ENCODE measurements at regions not wholly inside any gene's neighbourhood (a gene's known extent, or its start where the extent isn't known, plus 50 kb on each side); places are given as distances from the start of the nearest gene placed in this dataset.

DNA sequence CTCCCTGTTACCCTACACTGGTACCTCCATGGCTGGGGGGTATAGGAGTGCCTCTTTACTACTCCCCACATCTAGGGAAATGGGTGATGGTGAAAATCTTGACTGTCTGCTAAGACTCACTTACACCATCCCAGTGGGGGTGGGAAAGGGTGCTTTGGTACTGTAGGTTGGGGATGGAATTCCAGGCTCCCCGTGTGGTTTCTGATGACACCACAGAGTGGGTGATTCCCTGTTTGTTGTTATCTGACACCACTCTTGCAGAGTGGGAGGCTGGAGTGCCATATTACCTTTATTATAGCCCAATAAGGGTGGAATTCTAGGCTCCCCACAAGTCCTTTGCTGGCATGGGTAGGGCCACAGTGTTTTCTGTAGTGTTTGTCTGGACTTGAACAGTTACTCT lies 264.6 kb upstream of the MAN1A1 start:
- no peak for TF ChIP-seq NANOG (IDR thresholded peaks at IDR 0.05; ENCODE audit: insufficient read depth, low read depth, low read length, poor library complexity, severe bottlenecking)
- TF ChIP-seq TEAD4 (IDR thresholded peaks at IDR 0.05; ENCODE audit: low read depth, low read length): 0 out of 2 replicates have a peak, but pooled peaks have one; percentile 30
- TF ChIP-seq E2F6 (IDR thresholded peaks at IDR 0.05): no peak
- TF ChIP-seq ZNF274 (IDR thresholded peaks at IDR 0.05; ENCODE audit: borderline replicate concordance, extremely low read depth, low read length): no peak
- TF ChIP-seq TAF1 (IDR thresholded peaks at IDR 0.05; ENCODE audit: low read depth, low read length): no peak
- no peak for TF ChIP-seq KDM1A (IDR thresholded peaks at IDR 0.05; ENCODE audit: borderline replicate concordance, low read length)
- no peak for TF ChIP-seq SIN3A (conservative IDR thresholded peaks at IDR 0.05 in 1 of 2, IDR thresholded peaks at IDR 0.05 in 1 of 2; ENCODE audit: low read depth in 1 of 2, low read length in 2 of 2)
- TF ChIP-seq SP4 (IDR thresholded peaks at IDR 0.05; ENCODE audit: low read length): no peak
- H3K4me1 ChIP-seq (replicated peaks in 1 of 4; ENCODE audit: control insufficient read depth in 3 of 4, insufficient read depth in 4 of 4, low read length in 3 of 4): peaks cover 0 to 6% (median 2%) of the 10 kb centered on the region in 4 experiments; a peak in 2 of 7 replicates
- WGBS, 2 experiments (ENCODE audit: extremely low coverage in 1 of 2, insufficient coverage in 1 of 2, insufficient read length in 1 of 2, insufficient replicate concordance in 2 of 2, low coverage in 1 of 2, low lambda C conversion rate in 2 of 2, missing lambda C conversion rate in 1 of 2): 50% methylated on average over 1 of the region's 1 CpG; no CpG with 5 or more reads in 1 of the 2 experiments
- H3K9ac ChIP-seq (replicated peaks in 1 of 4; ENCODE audit: extremely low read depth in 1 of 4, low read depth in 3 of 4, low read length in 3 of 4): no peak overlapping the region; a peak in 1 of 7 replicates
- no peaks in the 10 kb centered on the region for H3K27me3 ChIP-seq (replicated peaks in 1 of 4; ENCODE audit: control insufficient read depth in 3 of 4, extremely low read depth in 1 of 4, insufficient read depth in 3 of 4, low read length in 3 of 4)
- no peaks in the 10 kb centered on the region for H3K23me2 ChIP-seq (ENCODE audit: low read depth, low read length)
- no peak overlapping the region for H3K56ac ChIP-seq (replicated peaks; ENCODE audit: insufficient read length, low read depth, low read length)
- H2AK5ac ChIP-seq (ENCODE audit: low read depth, low read length): no peak overlapping the region
- H3K14ac ChIP-seq (ENCODE audit: insufficient read length): no peak overlapping the region
- H3K79me1 ChIP-seq (ENCODE audit: low read depth, low read length): no peaks in the 10 kb centered on the region
- H4K20me1 ChIP-seq (replicated peaks in 1 of 2; ENCODE audit: control insufficient read depth in 1 of 2, insufficient read depth in 2 of 2, low read length in 2 of 2): no peaks in the 10 kb centered on the region
- no peak overlapping the region for H2BK120ac ChIP-seq (replicated peaks; ENCODE audit: low read depth, low read length)
- H3K4me3 ChIP-seq (ENCODE audit: extremely low read depth in 1 of 4, insufficient read depth in 2 of 4, low read depth in 3 of 4, low read length in 4 of 4): no peak overlapping the region
- no peak overlapping the region for H2BK20ac ChIP-seq (ENCODE audit: low read length)
- FAIRE-seq (no peak), DNase-seq (ENCODE audit: low read depth in 1 of 2, low spot score in 2 of 2) (no peak)
- ChIA-PET POLR2A (ENCODE audit: partially characterized antibody) (no interaction called here), CTCF (ENCODE audit: partially characterized antibody) (no interaction called here)
- no peak overlapping the region for H4K8ac ChIP-seq (ENCODE audit: extremely low read depth, insufficient read depth, low read length)
- no peaks in the 10 kb centered on the region for H3K79me2 ChIP-seq (ENCODE audit: control insufficient read depth in 1 of 2, insufficient read depth in 2 of 2, low read length in 2 of 2)
- H3K18ac ChIP-seq (ENCODE audit: extremely low read depth, low read length): no peak overlapping the region
- no peak overlapping the region for H3K4ac ChIP-seq (replicated peaks; ENCODE audit: insufficient read length, low read depth, low read length)
- H2BK12ac ChIP-seq (ENCODE audit: low read depth, low read length): no peak overlapping the region
- no peaks in the 10 kb centered on the region for H3K9me3 ChIP-seq (ENCODE audit: insufficient read depth in 2 of 2, low read depth in 1 of 2, low read length in 1 of 2)
- H3K23ac ChIP-seq (ENCODE audit: insufficient read length): no peak overlapping the region
- H3K27ac ChIP-seq (ENCODE audit: low read depth, low read length): no peak overlapping the region; the same call in 1 of the 2 replicates
- no peaks in the 10 kb centered on the region for H3K36me3 ChIP-seq (ENCODE audit: control insufficient read depth in 2 of 4, insufficient read depth in 4 of 4, low read length in 3 of 4)
- H3K4me2 ChIP-seq (ENCODE audit: insufficient read depth in 1 of 2, low read depth in 2 of 2, low read length in 2 of 2): no peak overlapping the region
- H2BK5ac ChIP-seq (ENCODE audit: low read depth, low read length): no peak overlapping the region
- no peak overlapping the region for H2BK15ac ChIP-seq (ENCODE audit: low read length)
- no peak overlapping the region for H2AFZ ChIP-seq (ENCODE audit: low read length)
- H4K5ac ChIP-seq (ENCODE audit: insufficient read length, low read depth, low read length): no peak overlapping the region
- no peak overlapping the region for H4K91ac ChIP-seq (replicated peaks; ENCODE audit: insufficient read length, low read length)
